GM21576 (cell line): ENCODE measurements at regions not wholly inside any gene's neighbourhood (a gene's known extent, or its start where the extent isn't known, plus 50 kb on each side); places are given as distances from the start of the nearest gene placed in this dataset.

ENCODE experiments used
- ATAC-seq: cut with Tn5 transposase; IDR thresholded peaks from one replicate; pipeline ENCODE4 v1.9.1; 2021; ENCODE audit warnings: mild to moderate bottlenecking, moderate library complexity; ENCODE audit not compliant: unreplicated experiment

DNA sequence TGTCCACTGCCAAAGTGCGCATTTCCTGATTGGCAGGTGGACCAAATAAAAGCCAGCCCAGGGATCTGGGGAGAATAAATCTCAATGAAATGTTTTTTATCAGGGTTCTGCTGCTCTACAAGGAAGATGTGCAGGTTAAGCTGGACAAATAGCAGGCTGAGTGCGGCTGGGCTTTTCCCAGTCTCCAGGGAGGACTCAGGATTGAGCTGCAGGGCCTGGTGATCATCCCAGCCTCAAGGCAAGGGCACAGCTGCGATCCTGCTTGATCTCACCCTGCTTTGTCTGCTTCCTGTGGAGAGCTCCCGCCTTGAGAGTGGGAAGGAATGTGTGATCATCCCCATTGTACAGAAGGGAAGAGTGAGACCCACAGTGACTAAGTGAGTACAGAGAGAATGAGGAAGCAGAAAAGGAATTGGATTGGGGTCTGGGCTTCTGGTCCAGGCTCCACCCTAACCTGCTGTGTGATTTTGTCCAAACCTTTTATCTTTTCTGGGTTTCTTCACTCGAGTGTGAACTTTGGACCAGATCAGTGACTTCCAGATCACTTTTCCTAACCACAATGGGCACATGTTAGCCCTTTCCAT is 75.3 kb upstream of the CRHR1 start:
- ATAC-seq: no peak

DNA sequence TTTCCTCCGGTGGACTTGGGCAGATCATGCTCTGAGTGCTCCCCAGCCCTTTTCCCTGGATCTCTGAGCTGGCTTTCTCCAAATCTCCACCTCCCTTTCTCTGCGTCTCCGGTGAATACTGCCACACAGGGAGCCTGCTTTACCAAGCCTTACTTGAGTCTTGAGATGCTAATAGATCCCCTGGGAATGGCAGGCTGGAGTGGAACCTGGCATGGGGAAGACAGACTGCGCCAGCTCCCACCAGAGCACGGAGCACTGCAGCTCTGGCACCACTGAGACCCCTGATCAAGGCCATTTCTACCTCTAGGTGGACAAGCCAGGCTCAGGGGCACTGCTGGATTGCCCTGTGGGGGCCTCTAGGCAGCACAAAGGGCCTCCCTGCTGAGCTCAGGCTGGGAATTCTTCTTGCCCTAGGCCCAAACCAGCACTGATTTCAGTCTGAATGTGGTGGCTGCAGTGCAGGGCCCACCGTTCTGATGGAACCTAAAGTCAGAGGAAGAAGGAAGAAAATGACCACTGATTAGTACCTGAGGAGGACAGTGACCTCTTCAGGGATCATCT is 74.3 kb upstream of the CRHR1 start:
- ATAC-seq: no peak

DNA sequence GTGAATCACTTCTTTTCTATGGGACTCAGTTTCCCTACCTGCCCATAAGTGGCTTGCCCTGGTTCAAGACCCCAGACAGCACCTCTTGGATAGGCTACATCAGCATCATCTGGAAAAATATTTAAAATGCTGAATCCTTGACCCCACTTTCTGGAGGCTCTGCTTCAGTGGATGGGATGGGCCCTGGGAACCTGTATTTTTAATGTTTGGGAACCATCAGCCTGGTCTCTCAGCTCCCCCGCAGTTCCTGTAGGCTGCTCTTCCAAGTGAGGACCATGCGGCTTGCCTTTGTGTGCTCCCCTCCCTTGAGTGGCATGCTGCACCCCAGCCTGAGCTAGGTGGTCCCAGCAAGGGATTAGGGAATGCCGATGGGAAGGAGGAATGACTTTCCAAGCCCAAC is 68.3 kb upstream of the CRHR1 start:
- no peak for ATAC-seq

DNA sequence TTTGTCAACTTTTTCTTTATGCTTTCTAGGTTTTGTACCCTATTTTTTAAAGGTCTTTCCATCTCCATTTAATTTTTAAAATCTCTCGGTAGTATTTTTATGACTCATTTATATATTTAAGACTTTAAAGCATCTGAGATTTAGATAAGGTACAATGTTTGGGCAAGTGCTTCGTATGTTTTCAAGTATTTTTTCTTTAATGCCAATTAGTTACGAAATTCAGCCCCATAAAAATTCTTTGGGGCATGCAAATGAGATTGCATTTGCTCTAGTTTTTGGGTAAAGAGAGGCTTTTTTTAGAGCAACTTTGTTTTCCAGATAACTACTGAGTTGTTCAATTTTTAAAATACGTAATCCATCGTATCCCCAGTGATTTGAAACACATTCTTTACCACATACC is 65.3 kb upstream of the CRHR1 start:
- ATAC-seq: no peak

DNA sequence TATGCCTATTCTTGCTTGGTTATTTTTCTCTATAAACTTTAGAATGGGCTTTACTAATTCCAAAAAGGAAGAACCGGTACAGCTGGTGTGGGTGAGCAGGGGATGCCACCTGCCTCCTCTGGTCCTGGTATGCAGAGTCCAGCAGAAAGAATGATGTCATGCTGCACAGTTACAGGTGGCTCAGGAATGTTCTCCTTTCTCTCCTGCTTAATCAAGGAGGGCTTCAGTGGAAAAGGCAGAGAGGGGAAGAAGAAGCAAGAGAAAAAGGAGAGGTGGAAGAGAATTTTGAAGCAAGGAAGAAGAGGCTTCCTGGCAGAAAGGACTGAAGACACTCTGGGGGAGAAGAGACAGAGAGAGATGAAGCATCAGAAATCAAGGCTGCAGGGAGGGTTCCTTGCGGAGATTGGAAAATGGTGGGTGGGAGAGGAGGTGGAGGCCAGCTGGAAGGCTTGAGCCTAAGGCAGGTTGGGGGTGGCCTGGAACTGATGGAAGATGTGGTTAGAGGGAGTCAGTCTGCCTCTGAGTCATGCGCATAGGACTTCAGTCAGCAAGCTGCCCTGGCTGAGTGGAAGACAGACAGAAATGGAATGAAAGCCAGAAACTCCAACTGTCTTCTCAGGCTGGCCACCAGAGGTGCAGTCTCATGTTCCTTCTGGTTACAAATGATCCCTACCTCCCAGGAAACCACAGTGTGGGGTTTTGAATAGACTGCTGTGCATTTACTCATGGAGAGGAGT is 64.6 kb upstream of the CRHR1 start:
- no peak for ATAC-seq

DNA sequence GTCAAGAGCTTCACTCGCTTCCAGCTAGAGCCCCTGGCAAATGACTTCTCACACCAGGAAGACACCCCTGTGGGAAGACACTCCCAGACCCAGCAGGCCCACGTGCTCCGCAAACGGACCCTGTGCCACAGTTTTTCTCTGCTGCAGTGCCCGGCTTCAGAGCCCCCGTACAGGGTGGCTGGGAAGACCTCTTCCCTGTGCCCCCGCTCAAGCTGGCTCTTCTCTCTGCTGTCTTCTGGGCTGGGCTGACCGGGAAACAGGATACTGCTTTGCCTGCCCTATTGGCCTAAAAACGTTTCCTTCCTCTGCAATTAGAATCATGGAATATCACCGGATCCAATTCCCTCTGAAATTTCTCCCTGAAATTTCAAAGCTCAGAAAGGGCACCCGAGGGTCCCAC is 63.7 kb upstream of the CRHR1 start:
- ATAC-seq: no peak

DNA sequence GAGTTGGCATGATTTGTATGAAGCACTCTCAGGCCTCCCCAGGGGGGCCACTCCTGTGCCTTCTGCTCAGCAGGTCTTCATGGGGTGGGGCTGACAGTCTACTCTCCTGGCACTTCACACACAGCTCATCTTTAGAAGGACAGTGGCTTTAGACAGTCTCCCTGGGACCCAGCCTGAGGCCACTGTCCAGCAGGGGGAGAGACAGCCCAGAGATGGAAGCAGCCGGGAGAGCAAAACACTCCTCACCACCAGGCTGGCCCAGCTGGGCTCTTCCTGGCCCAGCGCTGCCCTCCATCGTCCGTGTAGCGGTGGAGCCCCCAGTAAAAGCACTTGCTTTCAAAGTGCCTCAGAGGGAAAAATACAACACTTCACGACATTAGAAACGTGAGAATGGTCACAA is 62.0 kb upstream of the CRHR1 start:
- ATAC-seq: no peak

DNA sequence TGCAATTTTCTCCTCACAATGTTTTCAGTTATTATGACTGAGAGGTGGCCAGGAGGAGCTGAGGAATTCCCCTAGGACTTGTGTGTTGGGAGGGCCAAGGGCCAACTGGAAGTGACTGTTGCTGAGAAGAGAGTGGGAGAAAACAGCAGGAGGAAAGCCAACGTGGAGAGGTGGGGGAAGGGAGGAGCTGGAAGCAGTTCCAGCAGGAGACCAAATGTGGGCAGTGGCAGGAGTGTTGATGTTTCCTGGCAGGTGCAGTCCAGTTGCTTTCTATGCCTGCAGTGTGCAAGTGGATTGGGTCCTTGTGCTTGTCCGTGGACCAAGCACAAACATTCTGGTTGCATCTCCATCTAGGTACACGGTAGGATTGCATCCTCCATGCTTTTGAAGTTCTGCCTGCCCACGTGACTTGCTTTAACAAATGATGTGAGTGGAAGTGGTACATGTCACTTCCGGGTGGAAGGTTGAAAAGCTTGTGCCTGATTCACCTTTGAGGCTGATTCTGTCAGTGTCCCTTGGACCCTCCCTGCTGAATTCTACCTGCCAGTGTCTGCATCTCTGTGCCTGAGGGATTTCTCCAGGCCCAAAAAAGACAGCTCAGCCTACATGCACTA is 54.7 kb upstream of the CRHR1 start:
- no peak for ATAC-seq

DNA sequence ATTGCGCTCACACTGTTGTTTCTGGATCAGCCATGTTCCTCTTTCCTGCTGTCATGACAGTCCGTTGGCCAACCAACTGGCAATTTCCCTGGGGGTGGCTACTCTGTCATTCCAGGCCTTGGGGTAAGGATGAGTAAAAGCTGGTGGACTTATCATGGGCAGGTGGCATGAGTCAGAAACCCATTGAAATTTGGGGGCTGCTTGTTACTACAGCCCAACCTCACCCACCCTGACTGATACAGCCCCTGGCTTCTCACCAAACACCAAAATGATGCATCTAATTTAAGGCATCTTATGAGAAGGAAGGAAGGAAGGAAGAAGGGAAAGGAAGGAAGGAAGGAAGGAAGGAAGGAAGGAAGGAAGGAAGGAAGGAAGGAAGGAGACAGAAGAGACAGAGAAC is 53.9 kb upstream of the CRHR1 start:
- ATAC-seq: no peak

DNA sequence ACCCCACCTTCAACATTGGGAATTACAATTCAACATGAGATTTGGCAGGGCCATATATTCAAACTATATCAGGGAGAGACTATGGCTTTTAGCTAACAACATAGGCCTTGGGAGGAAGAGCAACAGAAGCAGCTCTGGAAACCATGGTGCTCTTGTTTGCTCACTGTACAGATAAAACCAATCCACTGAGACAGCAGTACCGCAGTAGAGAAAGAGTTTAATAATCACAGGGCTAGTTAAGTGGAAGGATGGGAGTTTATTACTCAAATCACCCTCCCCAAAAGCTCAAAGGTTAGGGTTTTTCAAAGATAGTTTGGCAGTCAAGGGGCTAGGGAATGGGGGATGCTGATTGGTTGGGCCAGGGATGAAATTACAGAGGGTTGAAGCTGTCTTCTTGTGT is 52.7 kb upstream of the CRHR1 start:
- no peak for ATAC-seq

DNA sequence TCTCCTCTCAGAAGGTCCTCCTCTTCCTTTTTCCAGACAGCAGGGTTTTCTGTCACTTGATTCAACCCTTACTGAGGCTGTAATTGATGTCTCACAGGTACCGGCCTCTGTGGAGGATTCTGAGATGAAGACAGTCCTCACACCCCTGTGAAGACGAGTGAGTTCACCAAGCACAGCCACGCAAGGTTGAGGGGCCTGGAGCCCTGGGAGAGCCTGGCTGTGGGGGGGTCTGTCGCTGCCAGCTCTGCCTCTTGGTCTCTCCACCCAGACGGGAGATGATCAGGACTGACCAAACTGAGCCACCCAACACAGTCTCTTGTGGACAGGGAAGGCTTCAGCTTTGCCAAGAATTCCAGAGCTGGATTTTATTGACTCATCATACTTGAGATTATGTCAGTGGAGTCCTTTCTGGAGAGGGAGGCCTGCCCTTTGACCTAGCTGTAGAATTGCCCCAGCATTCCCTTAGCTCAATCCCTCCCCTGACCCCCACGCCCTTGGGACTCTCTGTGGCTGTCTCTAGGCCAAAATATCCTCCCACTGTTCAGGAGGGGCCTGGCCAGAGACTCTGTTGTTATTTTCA is 51.1 kb upstream of the CRHR1 start:
- no peak for ATAC-seq

DNA sequence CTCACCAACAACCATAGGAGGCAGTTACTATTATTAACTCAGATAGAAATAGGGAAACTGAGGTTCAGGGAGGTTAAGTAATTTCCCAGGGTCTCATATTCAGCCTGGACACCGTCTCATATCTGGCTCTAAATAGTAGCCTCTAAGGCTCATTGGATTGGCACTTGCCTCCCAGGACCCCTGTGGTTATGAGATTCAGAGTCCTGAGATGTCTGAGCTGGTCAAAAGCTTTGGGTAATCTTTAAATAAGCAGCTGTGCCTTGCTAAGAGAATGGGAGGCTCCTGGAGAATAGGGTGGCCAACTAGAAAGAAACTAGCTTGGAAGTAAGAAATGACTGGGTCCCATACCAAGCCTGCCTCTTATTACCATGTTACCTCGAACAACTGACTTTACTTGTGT is 50.3 kb upstream of the CRHR1 start:
- ATAC-seq: no peak
